Loucy (cell line): ENCODE measurements at regions not wholly inside any gene's neighbourhood (a gene's known extent, or its start where the extent isn't known, plus 50 kb on each side); places are given as distances from the start of the nearest gene placed in this dataset.

ENCODE experiments used
- CTCF ChIP-seq: fragments of 200-600 bp; sonication (generic); conservative IDR thresholded peaks from 2 replicates; pipeline ENCODE4 v1.5.1; 2014; ENCODE audit warnings: mild to moderate bottlenecking, antibody characterized with exemption, low read length
- EZH2phosphoT487 ChIP-seq: fragments of 200-600 bp; IDR thresholded peaks from 2 replicates; pipeline ENCODE4 v1.6.1; 2018; ENCODE audit warnings: antibody characterized with exemption, mild to moderate bottlenecking, moderate library complexity, borderline replicate concordance

- no peak for TF ChIP-seq CTCF
- no peak for TF ChIP-seq EZH2phosphoT487
These were observed 2402.8 kb downstream of the TP53TG3F start for GRCh38 chr16:35862242-35862641.
